Testis (tissue), 2 donors: ENCODE measurements at regions not wholly inside any gene's neighbourhood (a gene's known extent, or its start where the extent isn't known, plus 50 kb on each side); places are given as distances from the start of the nearest gene placed in this dataset.

Source experiments
- CTCF ChIP-seq, 3 experiments: fragments of 450-650 bp in 2 of 3; fragments of 200-600 bp in 1 of 3; sonication (generic) in 1 of 3; IDR thresholded peaks; one replicate each; pipeline ENCODE4 v1.5.1; 2016 to 2019; ENCODE audit warnings: antibody characterized with exemption in 3 of 3, mild to moderate bottlenecking in 2 of 3, moderate library complexity in 1 of 3
- POLR2A ChIP-seq: fragments of 450-650 bp; IDR thresholded peaks from one replicate; pipeline ENCODE4 v1.6.1; 2017; ENCODE audit warnings: antibody characterized with exemption, mild to moderate bottlenecking, moderate library complexity

- TF ChIP-seq CTCF (IDR thresholded peaks at IDR 0.05) (no peak), POLR2A (no peak)
These were observed 81.0 kb downstream of the IGLL1 start for GRCh38 chr22:23498811-23499798.
